DOHH2 (cell line): ENCODE measurements at regions not wholly inside any gene's neighbourhood (a gene's known extent, or its start where the extent isn't known, plus 50 kb on each side); places are given as distances from the start of the nearest gene placed in this dataset.
A peak's percentile ranks its signal among the peaks of the same experiment; 100 is the strongest.

Experiments used
- H3F3A ChIP-seq: fragments of 200-600 bp; sonication (generic), shearing (Covaris generic); 2 replicates; pipeline ENCODE4 v1.6.0; 2016; ENCODE audit warnings: antibody characterized with exemption, mild to moderate bottlenecking; ENCODE audit not compliant: control insufficient read depth, insufficient read depth
- H3K27ac ChIP-seq: fragments of 200-600 bp; sonication (generic); 2 replicates; pipeline ENCODE4 v1.5.1; 2014; ENCODE audit warnings: low read depth, mild to moderate bottlenecking, low read length, moderate library complexity
- H3K27me3 ChIP-seq: fragments of 200-600 bp; sonication (generic); 2 replicates; pipeline ENCODE4 v1.6.1; 2014; ENCODE audit warnings: mild to moderate bottlenecking, low read length, mixed read lengths; ENCODE audit not compliant: control insufficient read depth
- H3K36me3 ChIP-seq: fragments of 200-600 bp; sonication (generic); 2 replicates; pipeline ENCODE4 v1.6.1; 2014; ENCODE audit warnings: mild to moderate bottlenecking, low read length, moderate library complexity, mixed read lengths; ENCODE audit not compliant: control insufficient read depth
- H3K4me1 ChIP-seq: fragments of 200-600 bp; sonication (generic); 2 replicates; pipeline ENCODE4 v1.6.1; 2014; ENCODE audit warnings: mild to moderate bottlenecking, low read length, mixed read lengths; ENCODE audit not compliant: control insufficient read depth
- H3K4me2 ChIP-seq: fragments of 200-600 bp; sonication (generic); 2 replicates; pipeline ENCODE4 v1.6.0; 2014; ENCODE audit warnings: mild to moderate bottlenecking, low read length, moderate library complexity
- H3K4me3 ChIP-seq: fragments of 200-600 bp; sonication (generic); 2 replicates; pipeline ENCODE4 v1.5.1; 2014; ENCODE audit warnings: mild to moderate bottlenecking, low read length, mixed read lengths
- H3K79me2 ChIP-seq: fragments of 200-600 bp; sonication (generic); 2 replicates; pipeline ENCODE4 v1.6.1; 2014; ENCODE audit warnings: mild to moderate bottlenecking, low read length, mixed read lengths; ENCODE audit not compliant: control insufficient read depth
- H3K9me2 ChIP-seq: fragments of 200-600 bp; sonication (generic); replicated peaks from 2 replicates; pipeline ENCODE4 v1.6.1; 2014; ENCODE audit warnings: mild to moderate bottlenecking, low read length, mixed read lengths; ENCODE audit not compliant: control insufficient read depth
- H3K9me3 ChIP-seq: fragments of 200-600 bp; sonication (generic); 2 replicates; pipeline ENCODE4 v1.6.1; 2014; ENCODE audit warnings: antibody characterized with exemption, low read length, mixed read lengths; ENCODE audit not compliant: control insufficient read depth, insufficient read depth
- H4K20me1 ChIP-seq: fragments of 200-600 bp; sonication (generic); 2 replicates; pipeline ENCODE4 v1.6.0; 2014; ENCODE audit warnings: low read depth, mild to moderate bottlenecking, antibody characterized with exemption, low read length, moderate library complexity; ENCODE audit not compliant: control insufficient read depth, insufficient read depth
- EZH2phosphoT487 ChIP-seq: fragments of 200-600 bp; sonication (generic); IDR thresholded peaks from 2 replicates; pipeline ENCODE4 v1.6.1; 2017; ENCODE audit warnings: borderline replicate concordance, mild to moderate bottlenecking, antibody characterized with exemption, low read length, moderate library complexity, mixed read lengths
- TF ChIP-seq, protein P1 (sequence below): fragments of 200-600 bp; sonication (generic); IDR thresholded peaks from one replicate; pipeline ENCODE4 v1.5.1; 2014; ENCODE audit warnings: antibody characterized with exemption, mild to moderate bottlenecking, low read depth, low read length; ENCODE audit not compliant: poor library complexity, severe bottlenecking

DNA sequence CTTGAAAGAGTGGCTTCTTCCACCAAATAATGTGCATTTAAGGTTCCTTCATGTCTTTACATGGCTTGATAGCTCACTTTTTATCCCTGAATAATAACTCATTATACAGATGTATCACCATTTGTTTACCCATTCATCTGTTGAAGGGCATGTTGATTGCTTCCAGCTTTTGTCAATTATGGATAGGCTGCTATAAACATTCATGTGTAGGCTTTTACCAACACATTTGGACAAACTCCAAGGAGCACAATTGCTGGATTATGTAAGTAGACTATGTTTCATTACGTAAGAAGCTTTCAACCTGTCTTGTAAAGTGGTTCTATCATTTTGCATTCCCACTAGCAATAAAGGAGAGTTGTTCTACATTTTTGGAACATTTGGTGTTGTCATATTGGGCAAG lies 2637.0 kb downstream of the PCDH7 start:
- Histone ChIP-seq H3K4me2 (no peak overlapping the region), H3K4me3 (no peak overlapping the region), H3K27ac (no peak overlapping the region), H4K20me1 (no peaks in the 10 kb centered on the region), H3K27me3 (no peaks in the 10 kb centered on the region), H3K79me2 (no peaks in the 10 kb centered on the region), H3K9me3 (no peaks in the 10 kb centered on the region), H3K4me1 (no peaks in the 10 kb centered on the region), H3F3A (no peaks in the 10 kb centered on the region), H3K36me3 (no peaks in the 10 kb centered on the region), H3K9me2 (no peaks in the 10 kb centered on the region)
- no peak for TF ChIP-seq EZH2phosphoT487
- TF ChIP-seq, protein P1, sequence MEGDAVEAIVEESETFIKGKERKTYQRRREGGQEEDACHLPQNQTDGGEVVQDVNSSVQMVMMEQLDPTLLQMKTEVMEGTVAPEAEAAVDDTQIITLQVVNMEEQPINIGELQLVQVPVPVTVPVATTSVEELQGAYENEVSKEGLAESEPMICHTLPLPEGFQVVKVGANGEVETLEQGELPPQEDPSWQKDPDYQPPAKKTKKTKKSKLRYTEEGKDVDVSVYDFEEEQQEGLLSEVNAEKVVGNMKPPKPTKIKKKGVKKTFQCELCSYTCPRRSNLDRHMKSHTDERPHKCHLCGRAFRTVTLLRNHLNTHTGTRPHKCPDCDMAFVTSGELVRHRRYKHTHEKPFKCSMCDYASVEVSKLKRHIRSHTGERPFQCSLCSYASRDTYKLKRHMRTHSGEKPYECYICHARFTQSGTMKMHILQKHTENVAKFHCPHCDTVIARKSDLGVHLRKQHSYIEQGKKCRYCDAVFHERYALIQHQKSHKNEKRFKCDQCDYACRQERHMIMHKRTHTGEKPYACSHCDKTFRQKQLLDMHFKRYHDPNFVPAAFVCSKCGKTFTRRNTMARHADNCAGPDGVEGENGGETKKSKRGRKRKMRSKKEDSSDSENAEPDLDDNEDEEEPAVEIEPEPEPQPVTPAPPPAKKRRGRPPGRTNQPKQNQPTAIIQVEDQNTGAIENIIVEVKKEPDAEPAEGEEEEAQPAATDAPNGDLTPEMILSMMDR = no peak

DNA sequence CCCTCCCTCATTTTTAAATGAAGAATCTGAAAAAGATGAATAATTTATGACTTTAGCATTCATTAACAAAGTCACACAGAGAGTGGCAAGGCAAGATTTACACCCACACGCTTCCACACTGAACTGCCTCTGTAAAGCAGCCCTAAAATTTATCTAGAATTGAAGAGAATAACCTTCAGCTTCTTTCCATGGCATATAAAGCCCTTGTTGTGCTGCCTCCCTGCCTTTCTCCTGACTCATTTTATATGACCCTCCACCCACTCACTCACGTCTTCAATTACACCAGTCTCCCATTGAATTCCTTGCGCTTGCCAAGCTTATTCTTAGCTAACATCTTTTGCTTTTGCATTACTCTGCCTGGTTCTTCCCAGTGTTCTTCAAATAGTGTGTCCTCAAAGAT lies 2649.3 kb downstream of the PCDH7 start:
- no peaks in the 10 kb centered on the region for H3K36me3 ChIP-seq
- no peaks in the 10 kb centered on the region for H4K20me1 ChIP-seq
- H3F3A ChIP-seq = no peaks in the 10 kb centered on the region
- no peaks in the 10 kb centered on the region for H3K9me3 ChIP-seq
- H3K4me1 ChIP-seq = no peaks in the 10 kb centered on the region
- TF ChIP-seq, protein P1 = no peak
- no peak for TF ChIP-seq EZH2phosphoT487
- no peak overlapping the region for H3K4me3 ChIP-seq
- H3K9me2 ChIP-seq = no peaks in the 10 kb centered on the region
- H3K4me2 ChIP-seq = no peak overlapping the region
- no peaks in the 10 kb centered on the region for H3K27me3 ChIP-seq
- H3K27ac ChIP-seq = no peak overlapping the region
- no peaks in the 10 kb centered on the region for H3K79me2 ChIP-seq

DNA sequence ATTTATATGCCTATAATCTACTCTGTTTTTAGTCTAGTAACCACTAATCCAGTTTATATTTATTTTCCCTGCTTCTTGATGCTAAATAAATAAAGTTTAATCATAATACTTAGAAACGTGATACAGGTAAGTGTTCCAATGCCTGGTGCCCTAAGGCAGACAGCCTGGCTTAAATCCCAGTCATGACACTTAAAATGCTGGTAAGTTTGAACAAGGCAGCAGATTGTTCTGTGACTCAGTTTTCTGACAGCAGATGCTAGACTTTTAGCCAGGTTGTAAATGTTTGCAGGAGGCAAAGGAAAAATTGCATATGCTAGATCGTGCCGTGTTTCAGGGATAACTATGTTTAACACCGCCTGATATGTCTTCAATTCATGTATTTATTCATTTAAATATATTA lies 2661.6 kb downstream of the PCDH7 start:
- Histone ChIP-seq H3F3A (no peaks in the 10 kb centered on the region), H3K4me2 (no peak overlapping the region), H3K79me2 (no peaks in the 10 kb centered on the region), H3K27me3 (no peaks in the 10 kb centered on the region), H3K9me2 (no peaks in the 10 kb centered on the region), H4K20me1 (no peaks in the 10 kb centered on the region), H3K36me3 (no peaks in the 10 kb centered on the region), H3K27ac (no peak overlapping the region), H3K9me3 (no peaks in the 10 kb centered on the region), H3K4me3 (no peak overlapping the region), H3K4me1 (no peaks in the 10 kb centered on the region)
- TF ChIP-seq, protein P1 = no peak

DNA sequence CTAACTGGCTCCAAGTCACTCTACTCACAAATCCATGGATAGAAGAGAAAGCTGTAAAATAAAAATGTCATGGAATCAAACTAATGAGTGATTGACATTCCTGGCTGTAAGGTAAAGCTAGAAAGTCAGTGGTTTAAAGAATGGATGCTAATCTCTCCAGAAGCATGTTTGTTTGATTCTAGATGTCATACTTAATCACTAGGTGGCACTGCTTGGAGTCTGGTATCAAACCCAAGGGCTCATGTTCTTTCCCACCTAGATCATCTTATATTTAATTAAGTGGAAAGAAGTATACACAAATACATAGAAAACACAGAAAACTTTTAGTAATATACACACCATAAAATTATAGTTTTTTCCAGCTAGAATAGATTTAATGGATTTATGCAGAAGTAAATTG lies 2666.6 kb downstream of the PCDH7 start:
- H3K36me3 ChIP-seq = no peaks in the 10 kb centered on the region
- H3K9me2 ChIP-seq = no peaks in the 10 kb centered on the region
- no peaks in the 10 kb centered on the region for H3K79me2 ChIP-seq
- no peak overlapping the region for H3K27ac ChIP-seq
- H3K27me3 ChIP-seq = no peaks in the 10 kb centered on the region
- H4K20me1 ChIP-seq = no peaks in the 10 kb centered on the region
- no peak overlapping the region for H3K4me2 ChIP-seq
- H3K4me1 ChIP-seq = no peaks in the 10 kb centered on the region
- no peaks in the 10 kb centered on the region for H3K9me3 ChIP-seq
- no peaks in the 10 kb centered on the region for H3F3A ChIP-seq
- no peak overlapping the region for H3K4me3 ChIP-seq
- TF ChIP-seq EZH2phosphoT487 = no peak
- TF ChIP-seq, protein P1 = peak; percentile 28
